ENCODE measurements at regions not wholly inside any gene's neighbourhood (a gene's known extent, or its start where the extent isn't known, plus 50 kb on each side); places are given as distances from the start of the nearest gene placed in this dataset.
A peak's percentile ranks its signal among the peaks of the same experiment; 100 is the strongest.

DNA sequence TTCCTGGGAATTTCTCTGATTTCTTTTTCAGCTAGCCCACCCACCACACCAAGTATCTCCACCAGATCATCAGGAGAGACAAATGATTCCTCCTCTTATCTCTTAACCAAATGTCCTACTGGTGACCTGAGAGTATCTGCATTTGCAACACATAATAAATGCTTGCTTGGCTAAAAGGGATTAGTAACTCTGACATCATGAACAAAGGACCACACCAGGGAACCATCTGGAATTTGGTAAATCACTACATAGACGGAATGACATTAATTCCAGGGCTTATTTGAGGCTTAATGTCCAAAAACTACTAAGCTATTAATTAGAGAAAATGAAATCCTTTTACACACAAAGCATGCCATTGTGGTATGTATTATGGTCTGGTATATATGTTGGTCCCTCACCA is 139.0 kb downstream of the RAP2A start:
- no peaks in the 10 kb centered on the region for H3K9me3 ChIP-seq (ENCODE audit: control insufficient read depth, insufficient read depth, low read length)
- ChIA-PET POLR2A (ENCODE audit: unreplicated experiment) (no interaction called here), CTCF (no interaction called here)
- in situ Hi-C loops (cut with MboI; ENCODE audit: low sequenced_read_pairs) (no loop called here), intact Hi-C loops (cut with micrococcal nuclease) (loop anchor here (10.0 kb wide), 3 partner anchors 222 to 548 kb away; no protein-coding TSS in a partner anchor), dilution Hi-C loops (cut with HindIII; ENCODE audit: low sequenced_read_pairs, unreplicated experiment) (no loop called here)
- DNase-seq (peak; percentile 24), ATAC-seq (ENCODE audit: low read depth) (no peak)
- no peak overlapping the region for H3K9ac ChIP-seq (ENCODE audit: low read depth, low read length)
- H3K9me1 ChIP-seq (ENCODE audit: insufficient read depth, low read length), result no peaks in the 10 kb centered on the region
- BruUV-seq (replicated peaks), result no TSS peak
- H3K27me3 ChIP-seq (ENCODE audit: control insufficient read depth, insufficient read depth, low read length), result no peaks in the 10 kb centered on the region
- no peak overlapping the region for H4K5ac ChIP-seq (ENCODE audit: low read depth, low read length)
- no peak overlapping the region for H3K14ac ChIP-seq (replicated peaks; ENCODE audit: low read depth, low read length)
- H2AK5ac ChIP-seq (ENCODE audit: low read depth, low read length), result no peak overlapping the region
- H3K4me1 ChIP-seq (ENCODE audit: control insufficient read depth, insufficient read depth, low read length), result peaks cover 6% of the 10 kb centered on the region; the same call in 1 of the 2 replicates
- H3K79me1 ChIP-seq (ENCODE audit: low read depth in 1 of 2, low read length in 2 of 2), result no peaks in the 10 kb centered on the region
- TF ChIP-seq RCOR1 (IDR thresholded peaks at IDR 0.05; ENCODE audit: insufficient replicate concordance, low read length), result no peak
- no peak overlapping the region for H2BK120ac ChIP-seq (ENCODE audit: low read depth, low read length)
- H3K4ac ChIP-seq (ENCODE audit: low read depth, low read length), result no peak overlapping the region
- H2BK15ac ChIP-seq (ENCODE audit: low read depth, low read length), result no peak overlapping the region
- no peak overlapping the region for H2BK5ac ChIP-seq (ENCODE audit: low read depth, low read length, poor library complexity, severe bottlenecking)
- no peaks in the 10 kb centered on the region for H4K20me1 ChIP-seq (ENCODE audit: insufficient read depth, low read length)
- H2AFZ ChIP-seq (replicated peaks; ENCODE audit: low read length, poor library complexity), result no peak overlapping the region
- no peak overlapping the region for H3K4me3 ChIP-seq (ENCODE audit: insufficient read depth, low read depth, low read length)
- H3K56ac ChIP-seq (ENCODE audit: extremely low read depth, insufficient read depth, low read length), result no peak overlapping the region
- no peak overlapping the region for H4K8ac ChIP-seq (ENCODE audit: low read depth in 2 of 2, low read length in 2 of 2)
- H2BK20ac ChIP-seq (ENCODE audit: low read depth, low read length), result no peak overlapping the region
- H3K36me3 ChIP-seq (ENCODE audit: control insufficient read depth, insufficient read depth, low read length), result no peaks in the 10 kb centered on the region
- no peak overlapping the region for H4K91ac ChIP-seq (ENCODE audit: insufficient read depth, low read depth, low read length)
- WGBS, 2 experiments (ENCODE audit: extremely low coverage in 2 of 2, insufficient read length in 1 of 2), result no CpG with 5 or more reads among the region's 1 CpG
- H3K4me2 ChIP-seq (ENCODE audit: low read depth, low read length), result no peak overlapping the region
- no peak overlapping the region for H2AK9ac ChIP-seq (replicated peaks; ENCODE audit: low read depth, low read length, poor library complexity)
- no peak overlapping the region for H3K27ac ChIP-seq (ENCODE audit: insufficient read depth, low read length)
- no peak overlapping the region for H3K23ac ChIP-seq (ENCODE audit: low read depth, low read length)
- H3K18ac ChIP-seq (ENCODE audit: low read depth, low read length), result no peak overlapping the region
